CD4-positive, alpha-beta T cell treated with Interferon gamma for 1 hour (primary cell): ENCODE measurements at regions not wholly inside any gene's neighbourhood (a gene's known extent, or its start where the extent isn't known, plus 50 kb on each side); places are given as distances from the start of the nearest gene placed in this dataset.
"Not testable (repeated sequence)": the region's sequence is repeated elsewhere in the genome, so short reads cannot be mapped to it uniquely, and the experiment has no call there.

Experiments
- DNase-seq: peaks from one replicate; pipeline ENCODE4 v3.0.0-alpha.2; 2020

- DNase-seq = no peak
Observed at GRCh38 chr10:60613434-60613833, 164.8 kb upstream of the CDK1 start.

- no peak for DNase-seq
Observed at GRCh38 chr10:60611291-60611747, 167.0 kb upstream of the CDK1 start.

- DNase-seq = no peak
Observed at GRCh38 chr10:60607372-60607771, 170.9 kb upstream of the CDK1 start.

- DNase-seq = no peak
Observed at GRCh38 chr10:60606343-60607080, 171.8 kb upstream of the CDK1 start.

- DNase-seq = no peak
Observed at GRCh38 chr10:60605476-60605875, 172.8 kb upstream of the CDK1 start.

GRCh38 chr10:60604342-60604741 is 173.9 kb upstream of the CDK1 start:
- no peak for DNase-seq

GRCh38 chr10:60597513-60597912 is 180.8 kb upstream of the CDK1 start:
- DNase-seq = no peak

GRCh38 chr10:60595852-60596251 is 182.4 kb upstream of the CDK1 start:
- no peak for DNase-seq

- DNase-seq = no peak
Observed at GRCh38 chr10:60594476-60595051, 183.7 kb upstream of the CDK1 start.

- DNase-seq = no peak
Observed at GRCh38 chr10:60591119-60591518, 187.2 kb upstream of the CDK1 start.

GRCh38 chr10:60589376-60589775 is 188.9 kb upstream of the CDK1 start:
- DNase-seq = no peak

- not testable (repeated sequence) for DNase-seq
Observed at GRCh38 chr10:60581782-60582181, 192.1 kb upstream of the ANK3 start.

- no peak for DNase-seq
Observed at GRCh38 chr10:60578217-60578616, 188.5 kb upstream of the ANK3 start.

- DNase-seq = no peak
Observed at GRCh38 chr10:60576130-60577069, 186.7 kb upstream of the ANK3 start.

- no peak for DNase-seq
Observed at GRCh38 chr10:60575105-60575504, 185.4 kb upstream of the ANK3 start.

GRCh38 chr10:60574388-60574787 is 184.7 kb upstream of the ANK3 start:
- no peak for DNase-seq

GRCh38 chr10:60573336-60573735 is 183.7 kb upstream of the ANK3 start:
- no peak for DNase-seq

- DNase-seq = no peak
Observed at GRCh38 chr10:60572511-60573194, 183.0 kb upstream of the ANK3 start.

- no peak for DNase-seq
Observed at GRCh38 chr10:60570896-60571295, 181.2 kb upstream of the ANK3 start.

GRCh38 chr10:60570272-60570865 is 180.7 kb upstream of the ANK3 start:
- DNase-seq = no peak

GRCh38 chr10:60569681-60570080 is 180.0 kb upstream of the ANK3 start:
- no peak for DNase-seq

- no peak for DNase-seq
Observed at GRCh38 chr10:60566096-60566495, 176.4 kb upstream of the ANK3 start.

- DNase-seq = no peak
Observed at GRCh38 chr10:60565492-60565891, 175.8 kb upstream of the ANK3 start.
